SH-SY5Y (cell line): ENCODE measurements at regions not wholly inside any gene's neighbourhood (a gene's known extent, or its start where the extent isn't known, plus 50 kb on each side); places are given as distances from the start of the nearest gene placed in this dataset.

Source experiments
- GATA2 ChIP-seq: IDR thresholded peaks from 2 replicates; pipeline ENCODE4 v1.6.1; 2011; ENCODE audit warnings: mild to moderate bottlenecking, low read depth, low read length
- GATA3 ChIP-seq: IDR thresholded peaks from 2 replicates; pipeline ENCODE4 v1.6.1; 2011; ENCODE audit warnings: low read depth, mild to moderate bottlenecking, low read length, moderate library complexity

GRCh38 chr20:60962367-60963045 lies 289.6 kb upstream of the CDH4 start:
- TF ChIP-seq GATA3 (no peak), GATA2 (no peak)
